ENCODE measurements at regions not wholly inside any gene's neighbourhood (a gene's known extent, or its start where the extent isn't known, plus 50 kb on each side); places are given as distances from the start of the nearest gene placed in this dataset.

DNA sequence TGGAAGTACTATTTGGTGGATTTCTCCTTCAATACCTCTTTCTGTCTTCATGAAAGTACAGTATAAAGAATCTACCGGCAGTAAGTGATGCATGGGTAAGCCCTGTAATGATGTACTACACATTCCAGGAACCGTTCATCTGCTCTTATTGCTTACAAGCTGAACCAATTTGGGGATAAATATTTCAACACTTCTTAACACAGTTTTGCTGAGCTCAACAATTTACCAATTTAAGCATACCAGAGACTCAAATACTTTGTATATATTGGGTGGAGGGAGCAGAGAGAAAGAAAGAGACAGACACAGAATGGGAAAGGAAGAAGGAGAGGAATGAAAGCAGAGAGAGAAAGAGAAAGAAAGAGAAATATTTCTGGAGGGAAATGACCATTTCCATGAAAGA, 821.1 kb upstream of the FLRT2 start:
- TF ChIP-seq, protein P1, sequence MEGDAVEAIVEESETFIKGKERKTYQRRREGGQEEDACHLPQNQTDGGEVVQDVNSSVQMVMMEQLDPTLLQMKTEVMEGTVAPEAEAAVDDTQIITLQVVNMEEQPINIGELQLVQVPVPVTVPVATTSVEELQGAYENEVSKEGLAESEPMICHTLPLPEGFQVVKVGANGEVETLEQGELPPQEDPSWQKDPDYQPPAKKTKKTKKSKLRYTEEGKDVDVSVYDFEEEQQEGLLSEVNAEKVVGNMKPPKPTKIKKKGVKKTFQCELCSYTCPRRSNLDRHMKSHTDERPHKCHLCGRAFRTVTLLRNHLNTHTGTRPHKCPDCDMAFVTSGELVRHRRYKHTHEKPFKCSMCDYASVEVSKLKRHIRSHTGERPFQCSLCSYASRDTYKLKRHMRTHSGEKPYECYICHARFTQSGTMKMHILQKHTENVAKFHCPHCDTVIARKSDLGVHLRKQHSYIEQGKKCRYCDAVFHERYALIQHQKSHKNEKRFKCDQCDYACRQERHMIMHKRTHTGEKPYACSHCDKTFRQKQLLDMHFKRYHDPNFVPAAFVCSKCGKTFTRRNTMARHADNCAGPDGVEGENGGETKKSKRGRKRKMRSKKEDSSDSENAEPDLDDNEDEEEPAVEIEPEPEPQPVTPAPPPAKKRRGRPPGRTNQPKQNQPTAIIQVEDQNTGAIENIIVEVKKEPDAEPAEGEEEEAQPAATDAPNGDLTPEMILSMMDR (IDR thresholded peaks at IDR 0.05) = no peak
- no peak for TF ChIP-seq POLR2AphosphoS5 (IDR thresholded peaks at IDR 0.05)
